Spleen (tissue), 7 donors: ENCODE measurements at regions not wholly inside any gene's neighbourhood (a gene's known extent, or its start where the extent isn't known, plus 50 kb on each side); places are given as distances from the start of the nearest gene placed in this dataset.

Source experiments
- CTCF ChIP-seq, 11 experiments: fragments of 200-600 bp in 7 of 11; fragments of 450-650 bp in 4 of 11; sonication (generic) in 4 of 11; IDR thresholded peaks in 8 of 11; conservative IDR thresholded peaks in 3 of 11; 1 replicate in 7 of 11; 2 replicates in 4 of 11; pipeline versions ENCODE4 v1.4.0 to v1.8.0; 2016 to 2021; ENCODE audit warnings: antibody characterized with exemption in 11 of 11, inconsistent platforms in 4 of 11, mild to moderate bottlenecking in 1 of 11
- POLR2A ChIP-seq, 3 donors: fragments of 450-650 bp; IDR thresholded peaks; one replicate each; pipeline ENCODE4 v1.5.1; 2017; ENCODE audit warnings: antibody characterized with exemption in 3 of 3, mild to moderate bottlenecking in 1 of 3
- donor health status: DM: no; HTN: no; CAD: no; lungs with moderate emphysema.
- donor health status: DM: no; HTN: no; CAD: no.
- donor health status: DM: no; HTN: no; CAD: no.

GRCh38 chr6:167232356-167232755, 58.8 kb upstream of the UNC93A start:
- TF ChIP-seq CTCF (IDR thresholded peaks at IDR 0.05 in 8 of 11, conservative IDR thresholded peaks at IDR 0.05 in 3 of 11) (no peak), POLR2A (IDR thresholded peaks at IDR 0.05) (no peak)
